ENCODE measurements at regions not wholly inside any gene's neighbourhood (a gene's known extent, or its start where the extent isn't known, plus 50 kb on each side); places are given as distances from the start of the nearest gene placed in this dataset.

- TF ChIP-seq SP7 (tag by site-specific recombination; IDR thresholded peaks at IDR 0.05) (no peak), ZNF660 (tag by site-specific recombination; IDR thresholded peaks at IDR 0.05) (no peak), KLF9 (tag by site-specific recombination; IDR thresholded peaks at IDR 0.05; ENCODE audit: low read depth) (no peak), ZNF747 (tag by site-specific recombination; IDR thresholded peaks at IDR 0.05) (no peak), ZNF24 (tag by site-specific recombination; IDR thresholded peaks at IDR 0.05) (no peak), ZNF174 (tag by site-specific recombination; IDR thresholded peaks at IDR 0.05) (no peak), ZNF596 (tag by site-specific recombination; IDR thresholded peaks at IDR 0.05) (no peak), ZNF394 (tag by site-specific recombination; IDR thresholded peaks at IDR 0.05; ENCODE audit: borderline replicate concordance) (no peak), ZNF239 (tag by site-specific recombination; IDR thresholded peaks at IDR 0.05) (no peak), ZNF140 (tag by site-specific recombination; IDR thresholded peaks at IDR 0.05) (no peak), HIC1 (tag by site-specific recombination; IDR thresholded peaks at IDR 0.05) (no peak), MZF1 (tag by site-specific recombination; IDR thresholded peaks at IDR 0.05; ENCODE audit: borderline replicate concordance) (no peak), AEBP2 (tag by site-specific recombination; IDR thresholded peaks at IDR 0.05; ENCODE audit: borderline replicate concordance) (no peak), KLF7 (tag by site-specific recombination; IDR thresholded peaks at IDR 0.05; ENCODE audit: borderline replicate concordance) (no peak), ZNF155 (tag by site-specific recombination; IDR thresholded peaks at IDR 0.05) (no peak), ZNF610 (tag by site-specific recombination; IDR thresholded peaks at IDR 0.05; ENCODE audit: borderline replicate concordance) (no peak)
- TF ChIP-seq, protein P1, sequence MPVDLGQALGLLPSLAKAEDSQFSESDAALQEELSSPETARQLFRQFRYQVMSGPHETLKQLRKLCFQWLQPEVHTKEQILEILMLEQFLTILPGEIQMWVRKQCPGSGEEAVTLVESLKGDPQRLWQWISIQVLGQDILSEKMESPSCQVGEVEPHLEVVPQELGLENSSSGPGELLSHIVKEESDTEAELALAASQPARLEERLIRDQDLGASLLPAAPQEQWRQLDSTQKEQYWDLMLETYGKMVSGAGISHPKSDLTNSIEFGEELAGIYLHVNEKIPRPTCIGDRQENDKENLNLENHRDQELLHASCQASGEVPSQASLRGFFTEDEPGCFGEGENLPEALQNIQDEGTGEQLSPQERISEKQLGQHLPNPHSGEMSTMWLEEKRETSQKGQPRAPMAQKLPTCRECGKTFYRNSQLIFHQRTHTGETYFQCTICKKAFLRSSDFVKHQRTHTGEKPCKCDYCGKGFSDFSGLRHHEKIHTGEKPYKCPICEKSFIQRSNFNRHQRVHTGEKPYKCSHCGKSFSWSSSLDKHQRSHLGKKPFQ (tag by site-specific recombination; IDR thresholded peaks at IDR 0.05) = no peak
- CTCF ChIA-PET = no interaction called here
- Histone ChIP-seq H3K9me3 (ENCODE audit: control insufficient read depth, insufficient read depth, low read depth, low read length) (peaks cover 6% of the 10 kb centered on the region), H3K4me1 (ENCODE audit: control insufficient read depth, insufficient read depth, low read length) (no peaks in the 10 kb centered on the region), H3K36me3 (ENCODE audit: control insufficient read depth in 2 of 2, insufficient read depth in 1 of 2, low read length in 2 of 2) (no peaks in the 10 kb centered on the region; a peak in 1 of 3 replicates), H3K27ac (ENCODE audit: extremely low read depth, low read depth, low read length) (no peak overlapping the region), H3K4me3 (ENCODE audit: low read depth, low read length) (no peak overlapping the region)
- POLR2A ChIA-PET = no interaction called here
Measured at GRCh38 chr19:28367146-28367545, 845.8 kb downstream of the UQCRFS1 start.

GRCh38 chr19:28363254-28363653 lies 849.7 kb downstream of the UQCRFS1 start:
- TF ChIP-seq ZNF768 (tag by site-specific recombination; IDR thresholded peaks at IDR 0.05) (no peak), ATF2 (tag by site-specific recombination; IDR thresholded peaks at IDR 0.05; ENCODE audit: low read depth) (0 out of 2 replicates have a peak, but pooled peaks have one; percentile 3)
- Histone ChIP-seq H3K36me3 (ENCODE audit: control insufficient read depth in 2 of 2, insufficient read depth in 1 of 2, low read length in 2 of 2) (no peaks in the 10 kb centered on the region; a peak in 1 of 3 replicates), H3K4me3 (ENCODE audit: low read depth, low read length) (no peak overlapping the region), H3K27ac (ENCODE audit: extremely low read depth, low read depth, low read length) (no peak overlapping the region), H3K9me3 (ENCODE audit: control insufficient read depth, insufficient read depth, low read depth, low read length) (peaks cover 2% of the 10 kb centered on the region; the same call in 1 of the 2 replicates), H3K4me1 (ENCODE audit: control insufficient read depth, insufficient read depth, low read length) (peaks cover 22% of the 10 kb centered on the region)
- ChIA-PET CTCF (interaction anchor here (1.1 to 1.3 kb wide), 2 partner anchors 10 to 516 kb away, joined by 3 read pairs; no protein-coding TSS in a partner anchor), POLR2A (no interaction called here)
